ENCODE measurements at regions not wholly inside any gene's neighbourhood (a gene's known extent, or its start where the extent isn't known, plus 50 kb on each side); places are given as distances from the start of the nearest gene placed in this dataset.

DNA sequence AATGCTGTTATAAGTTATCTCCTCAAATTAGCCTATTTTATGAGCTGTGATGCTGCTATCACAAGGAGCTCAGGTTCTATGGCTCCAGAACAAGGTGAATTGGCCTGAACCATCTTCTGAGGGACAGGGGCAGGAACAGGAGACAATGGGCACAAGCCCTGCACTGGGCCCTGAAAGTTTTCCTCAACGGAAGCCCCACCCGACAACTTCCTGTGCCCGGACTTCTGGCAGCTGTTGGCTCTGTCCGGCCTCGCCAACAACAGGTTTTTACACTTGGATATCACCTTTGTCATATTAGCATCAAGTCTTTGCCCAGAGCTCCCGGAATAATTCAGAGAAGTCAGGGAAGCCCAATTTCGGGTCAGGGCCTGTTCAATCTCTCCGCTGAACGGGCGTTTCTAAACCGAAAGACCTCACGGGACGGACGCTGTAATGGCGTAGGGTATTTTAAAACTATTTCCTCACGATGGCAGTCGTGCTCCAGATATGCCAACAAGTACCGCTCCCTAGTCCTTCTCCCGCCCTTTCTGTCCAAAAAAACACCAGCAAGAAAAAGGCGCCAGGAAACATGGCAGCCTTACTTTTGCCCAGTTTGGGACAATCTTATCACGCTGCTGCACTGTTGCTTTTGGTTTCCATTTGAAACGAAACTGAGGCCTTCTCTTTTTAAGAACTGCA lies 201.0 kb upstream of the STK26 start:
- TF ChIP-seq, protein P1, sequence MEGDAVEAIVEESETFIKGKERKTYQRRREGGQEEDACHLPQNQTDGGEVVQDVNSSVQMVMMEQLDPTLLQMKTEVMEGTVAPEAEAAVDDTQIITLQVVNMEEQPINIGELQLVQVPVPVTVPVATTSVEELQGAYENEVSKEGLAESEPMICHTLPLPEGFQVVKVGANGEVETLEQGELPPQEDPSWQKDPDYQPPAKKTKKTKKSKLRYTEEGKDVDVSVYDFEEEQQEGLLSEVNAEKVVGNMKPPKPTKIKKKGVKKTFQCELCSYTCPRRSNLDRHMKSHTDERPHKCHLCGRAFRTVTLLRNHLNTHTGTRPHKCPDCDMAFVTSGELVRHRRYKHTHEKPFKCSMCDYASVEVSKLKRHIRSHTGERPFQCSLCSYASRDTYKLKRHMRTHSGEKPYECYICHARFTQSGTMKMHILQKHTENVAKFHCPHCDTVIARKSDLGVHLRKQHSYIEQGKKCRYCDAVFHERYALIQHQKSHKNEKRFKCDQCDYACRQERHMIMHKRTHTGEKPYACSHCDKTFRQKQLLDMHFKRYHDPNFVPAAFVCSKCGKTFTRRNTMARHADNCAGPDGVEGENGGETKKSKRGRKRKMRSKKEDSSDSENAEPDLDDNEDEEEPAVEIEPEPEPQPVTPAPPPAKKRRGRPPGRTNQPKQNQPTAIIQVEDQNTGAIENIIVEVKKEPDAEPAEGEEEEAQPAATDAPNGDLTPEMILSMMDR (conservative IDR thresholded peaks at IDR 0.05; ENCODE audit: low read depth, low read length) = no peak
- TF ChIP-seq EZH2 (IDR thresholded peaks at IDR 0.05; ENCODE audit: low read length, unreplicated experiment) (no peak), EZH2phosphoT487 (IDR thresholded peaks at IDR 0.05; ENCODE audit: borderline replicate concordance, low read length) (no peak)
